WI38 (cell line): ENCODE measurements at regions not wholly inside any gene's neighbourhood (a gene's known extent, or its start where the extent isn't known, plus 50 kb on each side); places are given as distances from the start of the nearest gene placed in this dataset.

ENCODE experiments used
- H3K4me3 ChIP-seq: 2 replicates; pipeline ENCODE4 v1.5.1; 2011; ENCODE audit warnings: low read depth, mild to moderate bottlenecking, control low read depth, low read length
- TF ChIP-seq, protein P1 (sequence below): IDR thresholded peaks from 2 replicates; pipeline ENCODE4 v1.5.1; 2012; ENCODE audit warnings: low read depth, mild to moderate bottlenecking, control low read depth, low read length

DNA sequence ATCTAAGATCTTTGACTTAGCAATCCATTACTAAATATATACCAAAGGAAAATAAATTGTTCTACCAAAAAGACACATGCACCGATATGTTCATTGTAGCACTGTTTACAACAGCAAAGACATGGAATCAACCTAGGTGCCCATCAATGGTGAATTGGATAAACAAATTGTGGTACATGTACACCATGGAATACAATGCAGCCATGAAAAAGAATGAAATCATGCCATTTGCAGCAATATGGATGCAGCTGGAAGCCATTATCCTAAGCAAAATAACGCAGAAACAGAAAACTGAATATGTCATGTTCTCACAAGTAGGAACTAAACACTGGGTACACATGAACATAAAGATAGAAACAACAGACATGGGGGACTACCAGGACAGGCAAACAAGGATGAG is 589.5 kb downstream of the IRX1 start:
- TF ChIP-seq, protein P1, sequence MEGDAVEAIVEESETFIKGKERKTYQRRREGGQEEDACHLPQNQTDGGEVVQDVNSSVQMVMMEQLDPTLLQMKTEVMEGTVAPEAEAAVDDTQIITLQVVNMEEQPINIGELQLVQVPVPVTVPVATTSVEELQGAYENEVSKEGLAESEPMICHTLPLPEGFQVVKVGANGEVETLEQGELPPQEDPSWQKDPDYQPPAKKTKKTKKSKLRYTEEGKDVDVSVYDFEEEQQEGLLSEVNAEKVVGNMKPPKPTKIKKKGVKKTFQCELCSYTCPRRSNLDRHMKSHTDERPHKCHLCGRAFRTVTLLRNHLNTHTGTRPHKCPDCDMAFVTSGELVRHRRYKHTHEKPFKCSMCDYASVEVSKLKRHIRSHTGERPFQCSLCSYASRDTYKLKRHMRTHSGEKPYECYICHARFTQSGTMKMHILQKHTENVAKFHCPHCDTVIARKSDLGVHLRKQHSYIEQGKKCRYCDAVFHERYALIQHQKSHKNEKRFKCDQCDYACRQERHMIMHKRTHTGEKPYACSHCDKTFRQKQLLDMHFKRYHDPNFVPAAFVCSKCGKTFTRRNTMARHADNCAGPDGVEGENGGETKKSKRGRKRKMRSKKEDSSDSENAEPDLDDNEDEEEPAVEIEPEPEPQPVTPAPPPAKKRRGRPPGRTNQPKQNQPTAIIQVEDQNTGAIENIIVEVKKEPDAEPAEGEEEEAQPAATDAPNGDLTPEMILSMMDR: no peak
- H3K4me3 ChIP-seq: no peak overlapping the region

DNA sequence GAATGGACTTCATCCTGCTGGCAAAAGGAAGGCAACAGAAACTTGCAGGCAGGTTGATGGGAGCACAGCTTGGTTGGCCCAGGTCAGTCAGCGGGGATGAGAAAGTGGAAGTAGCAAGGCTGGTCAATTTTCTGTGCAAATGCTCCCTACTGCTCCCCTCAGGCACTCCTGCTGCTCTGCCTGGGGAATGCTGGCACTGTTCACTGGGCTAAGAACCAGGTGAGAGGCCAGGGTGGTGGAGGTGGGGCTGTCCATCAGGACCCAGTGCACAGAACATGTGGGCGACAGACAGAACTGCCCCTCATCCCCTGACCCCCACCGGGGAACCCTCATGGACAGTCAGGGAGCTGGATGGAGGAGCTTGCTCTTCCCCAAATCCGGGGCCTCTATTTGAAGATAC is 593.1 kb downstream of the IRX1 start:
- no peak overlapping the region for H3K4me3 ChIP-seq
- TF ChIP-seq, protein P1: no peak

DNA sequence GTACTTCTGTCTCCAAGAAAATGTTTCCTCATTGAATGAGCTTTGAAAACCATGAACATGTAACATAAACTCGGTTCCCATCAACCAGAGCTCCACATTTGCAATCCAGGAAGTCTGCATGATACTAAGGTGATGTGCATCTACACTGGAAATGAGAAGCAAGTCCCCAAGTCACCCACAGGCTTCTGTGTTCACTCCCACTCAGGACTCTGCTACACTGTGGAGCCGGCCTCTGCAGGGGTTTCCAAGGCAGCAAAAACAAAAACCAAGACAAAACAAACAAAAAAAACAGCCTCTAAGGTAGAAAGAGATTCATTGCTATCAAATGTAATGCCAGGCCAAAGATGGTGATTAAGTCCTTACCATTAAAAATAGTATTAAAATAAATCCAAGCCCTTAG is 593.7 kb downstream of the IRX1 start:
- TF ChIP-seq, protein P1: no peak
- H3K4me3 ChIP-seq: no peak overlapping the region

DNA sequence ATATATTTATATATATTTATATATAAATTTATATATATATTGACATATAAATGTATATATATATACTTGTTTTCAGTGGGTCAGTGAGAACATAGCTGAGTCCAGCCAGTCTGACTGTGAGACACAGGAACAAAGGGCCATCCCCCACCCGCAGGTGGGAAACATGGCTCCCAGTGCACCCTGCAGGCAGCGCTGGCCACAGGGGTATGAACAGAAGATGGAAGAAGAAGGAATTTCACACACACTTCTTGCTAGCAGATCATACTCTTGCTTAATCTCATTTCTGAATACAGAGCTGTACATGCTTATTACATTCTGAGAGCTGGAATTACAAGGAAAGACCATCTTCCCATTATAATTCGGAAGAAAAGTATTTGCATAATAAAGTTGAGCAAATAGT is 595.4 kb downstream of the IRX1 start:
- H3K4me3 ChIP-seq: no peak overlapping the region
- TF ChIP-seq, protein P1: no peak

DNA sequence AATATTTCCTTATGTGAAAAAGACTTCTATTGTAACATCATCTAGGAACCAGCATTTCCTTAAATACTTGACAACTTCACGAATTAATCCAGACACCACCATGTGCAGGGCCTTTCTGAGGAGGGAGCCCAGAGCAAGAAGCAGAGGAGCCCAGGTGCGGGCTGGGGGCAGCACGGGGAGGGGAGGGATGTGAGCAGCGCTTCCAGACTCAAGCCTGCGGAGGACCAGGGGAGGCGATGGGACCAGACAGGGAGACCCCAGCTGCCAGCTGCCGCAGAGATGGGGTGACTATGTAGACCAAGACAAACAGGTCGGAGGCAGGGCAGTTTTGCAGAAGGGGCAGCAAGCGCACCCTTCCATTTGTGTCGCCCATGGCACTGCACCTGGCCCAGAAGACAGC is 596.1 kb downstream of the IRX1 start:
- no peak overlapping the region for H3K4me3 ChIP-seq
- TF ChIP-seq, protein P1: no peak

DNA sequence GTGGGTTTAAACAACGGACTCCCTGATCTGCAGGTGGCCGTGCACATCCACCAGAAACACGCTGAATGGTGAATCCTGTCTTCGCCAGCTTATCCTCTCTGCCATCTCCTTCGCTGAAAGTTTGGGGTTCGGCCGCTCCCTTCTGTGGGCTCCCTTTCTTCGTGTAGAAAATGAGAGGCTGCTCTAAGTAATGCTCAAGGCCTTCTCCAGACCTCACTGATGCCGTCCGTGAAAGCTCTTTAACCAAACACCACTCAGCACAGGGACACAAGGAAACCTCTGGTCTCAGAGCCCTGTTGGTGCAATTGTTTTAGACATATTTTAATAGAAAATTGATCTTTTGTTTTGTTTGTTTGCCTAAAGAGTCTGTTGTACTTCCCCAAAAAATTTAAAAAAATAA is 596.5 kb downstream of the IRX1 start:
- TF ChIP-seq, protein P1: no peak
- H3K4me3 ChIP-seq: no peak overlapping the region

DNA sequence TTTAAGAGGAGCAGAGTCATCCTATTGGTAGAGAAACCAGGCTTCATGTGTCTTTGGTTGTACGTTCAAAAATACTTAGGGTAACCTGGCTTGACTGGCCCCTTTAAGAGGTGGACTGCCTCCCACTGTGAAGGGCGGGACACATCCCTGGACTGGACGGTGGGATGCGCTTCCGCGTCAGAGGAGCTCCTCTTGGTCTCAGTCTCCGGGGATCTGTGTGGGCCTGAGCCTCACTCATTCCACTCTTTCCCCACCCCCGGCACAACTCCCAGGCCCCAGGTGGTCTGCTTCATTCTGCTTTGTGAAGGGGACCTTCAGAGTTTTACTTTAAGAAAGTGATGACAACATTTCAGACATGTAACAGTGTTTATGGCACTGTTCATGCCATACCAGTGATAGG is 601.1 kb downstream of the IRX1 start:
- no peak overlapping the region for H3K4me3 ChIP-seq
- TF ChIP-seq, protein P1: no peak
